HG03521 (cell line): ENCODE measurements at regions not wholly inside any gene's neighbourhood (a gene's known extent, or its start where the extent isn't known, plus 50 kb on each side); places are given as distances from the start of the nearest gene placed in this dataset.

Experiments
- ATAC-seq: cut with Tn5 transposase; IDR thresholded peaks from one replicate; pipeline ENCODE4 v1.9.1; 2021; ENCODE audit warnings: mild to moderate bottlenecking, moderate library complexity; ENCODE audit not compliant: unreplicated experiment

DNA sequence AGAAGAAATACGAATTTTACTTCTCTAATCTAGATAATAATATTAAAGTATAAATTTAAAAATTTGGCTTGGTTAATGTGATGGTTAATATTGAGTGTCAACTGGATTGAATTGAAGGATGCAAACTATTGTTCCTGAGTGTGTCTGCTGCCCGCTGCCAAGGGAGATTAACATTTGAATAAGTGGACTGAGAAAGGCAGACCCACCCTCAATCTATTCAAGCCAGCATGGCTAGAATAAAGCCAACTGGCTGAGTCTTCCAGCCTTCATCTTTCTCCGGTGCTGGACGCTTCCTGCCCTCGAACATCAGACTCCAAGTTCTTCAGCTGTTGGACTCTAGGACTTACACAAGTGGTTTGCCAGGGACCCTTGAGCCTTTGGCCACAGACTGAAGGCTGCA, 152.7 kb downstream of the TBXT start:
- no peak for ATAC-seq

GRCh38 chr6:166010136-166010960, 157.3 kb downstream of the TBXT start:
- no peak for ATAC-seq

DNA sequence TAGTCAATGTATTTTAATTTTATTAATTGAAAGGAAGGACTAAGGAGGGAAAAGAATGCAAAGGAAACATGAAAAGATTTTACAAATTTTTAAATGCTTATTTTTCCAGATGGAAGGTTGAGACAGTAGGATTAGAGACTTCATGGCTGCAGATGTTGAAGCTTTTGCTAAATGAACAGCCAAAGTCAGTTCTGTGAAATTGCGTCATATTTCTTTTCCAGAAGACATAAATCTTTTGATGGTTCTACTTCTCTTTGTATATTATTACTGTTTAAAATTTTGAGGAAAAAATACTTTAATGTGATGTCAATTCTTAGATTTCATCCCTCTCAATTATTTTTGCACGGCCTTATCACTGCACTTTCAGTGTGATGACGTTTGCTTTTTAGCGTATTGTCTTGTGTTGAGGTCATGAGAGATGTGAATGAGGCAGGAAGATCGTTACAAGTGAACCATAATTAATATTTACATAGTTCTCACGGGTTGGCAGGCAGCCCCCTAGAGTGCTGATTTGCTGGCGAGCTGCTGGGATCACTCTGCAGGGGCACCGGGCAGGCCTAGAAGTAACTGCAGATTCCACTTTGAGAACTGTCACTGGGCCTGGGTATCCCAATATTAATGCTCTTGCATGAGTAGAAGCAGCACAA, 158.1 kb downstream of the TBXT start:
- no peak for ATAC-seq

- no peak for ATAC-seq
These were observed 158.9 kb downstream of the TBXT start for GRCh38 chr6:166008441-166009369.

DNA sequence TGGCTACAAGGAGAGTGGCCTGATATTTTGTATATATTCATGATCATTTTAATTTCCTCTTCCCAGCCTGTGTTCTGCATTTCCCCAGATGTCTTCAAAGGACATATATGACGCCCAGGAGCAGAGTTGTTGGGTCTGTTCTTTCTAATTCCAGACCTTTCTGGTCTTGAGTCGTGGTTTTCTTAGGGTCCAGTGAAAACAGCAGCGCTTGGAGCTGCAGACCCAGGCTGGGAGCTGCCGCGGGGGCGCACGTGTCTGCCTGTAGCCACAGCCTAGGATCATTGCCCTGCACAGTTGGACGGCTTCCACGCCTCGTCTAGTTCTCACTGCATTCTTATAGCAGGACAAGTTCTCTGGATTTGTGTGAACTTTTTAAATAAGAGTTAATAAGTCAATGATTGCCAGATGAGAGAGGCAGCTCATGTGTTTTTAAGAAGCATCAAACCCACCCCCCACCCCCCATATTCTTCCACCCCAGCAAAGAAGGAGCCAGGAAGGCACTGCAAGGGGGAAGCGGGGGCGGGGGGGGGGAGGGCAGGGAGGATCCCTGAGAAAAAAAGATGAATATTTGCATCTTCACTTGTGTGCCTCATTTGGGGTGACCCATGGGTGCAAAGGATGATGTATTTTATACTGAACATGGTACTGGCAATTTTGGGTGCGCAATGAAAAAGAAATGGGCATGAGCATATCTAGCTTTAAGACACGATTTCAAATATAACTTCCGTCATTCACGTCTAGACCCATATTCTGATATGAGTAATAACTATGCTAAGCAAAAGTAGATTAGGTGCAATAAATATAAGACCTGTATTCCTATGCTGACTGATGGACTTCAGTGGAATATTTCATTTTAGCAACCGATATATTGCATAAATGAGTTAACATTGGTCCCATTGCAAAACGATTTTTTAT, 160.0 kb downstream of the TBXT start:
- ATAC-seq: no peak

- no peak for ATAC-seq
These were observed 160.8 kb downstream of the TBXT start for GRCh38 chr6:166006900-166007301.

DNA sequence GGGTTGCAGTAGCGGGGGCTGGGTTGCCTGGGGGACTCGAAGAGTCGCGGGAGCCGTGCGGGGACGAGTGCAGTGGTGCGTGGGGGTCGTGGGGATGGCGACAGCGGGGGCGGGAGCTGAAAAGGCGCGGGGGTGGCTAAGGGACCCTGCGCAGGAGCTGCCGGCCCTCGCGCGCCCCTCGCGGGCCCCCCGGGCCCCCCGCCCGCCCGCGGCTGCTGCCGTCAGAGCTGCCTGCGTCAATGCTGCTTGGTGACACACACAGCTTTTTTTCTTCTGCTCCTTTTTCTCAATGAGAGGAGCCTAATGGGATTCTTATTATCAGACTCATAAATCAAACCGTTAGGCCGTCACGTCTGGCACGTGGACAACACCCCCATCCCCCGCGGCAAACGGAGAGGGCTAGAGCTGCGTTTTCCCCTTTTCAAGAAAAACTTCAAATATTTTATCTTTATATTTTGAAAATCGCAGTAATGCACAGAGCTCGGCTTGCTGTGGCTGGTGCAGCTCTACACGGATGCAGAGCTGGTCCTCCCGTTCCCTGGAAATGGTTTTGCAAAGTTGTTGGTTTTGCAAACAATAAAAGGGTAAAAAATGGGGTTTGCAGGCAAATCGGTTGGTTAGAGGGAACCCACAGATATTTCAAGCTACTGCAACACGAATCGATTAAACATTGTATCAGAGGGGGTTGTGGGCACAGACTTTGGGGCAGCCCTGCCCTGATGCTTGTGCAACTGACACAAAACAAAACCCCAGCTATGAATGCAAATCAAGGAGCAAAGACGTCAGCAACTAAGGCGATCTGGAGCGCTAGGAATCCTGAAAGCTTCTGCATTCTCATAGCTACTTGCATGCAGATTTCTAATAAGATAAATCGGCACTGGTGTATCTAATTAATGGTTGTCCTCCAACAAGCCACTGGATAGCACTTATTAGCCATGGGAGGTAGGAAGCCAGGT, 161.4 kb downstream of the TBXT start:
- ATAC-seq: no peak

DNA sequence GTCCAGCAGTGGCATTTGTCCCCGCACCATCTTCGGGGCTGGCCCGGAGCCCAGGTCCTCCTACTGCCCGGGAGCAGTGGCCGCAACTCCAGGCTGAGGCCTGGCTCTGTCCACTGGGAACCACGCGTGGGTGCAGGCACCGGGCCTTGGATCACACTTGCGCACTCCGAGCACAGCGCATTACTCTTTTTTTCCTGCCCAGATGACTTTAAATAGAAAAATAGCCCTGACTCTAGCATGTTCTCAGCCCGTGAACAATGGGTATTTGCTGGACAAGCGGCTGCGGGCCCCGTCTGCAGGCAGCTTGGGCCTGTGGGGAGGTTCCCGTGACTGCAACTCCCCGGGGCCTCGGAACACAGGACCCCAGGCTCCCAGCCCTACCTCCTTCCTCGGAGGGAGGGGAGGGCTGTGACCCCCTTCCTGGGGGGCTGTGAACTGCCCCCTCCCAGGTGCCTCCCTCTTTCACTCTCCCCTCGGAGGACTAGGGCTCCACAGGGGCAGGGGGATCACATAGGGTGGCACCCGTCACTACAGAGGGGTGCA, 162.2 kb downstream of the TBXT start:
- no peak for ATAC-seq

GRCh38 chr6:166004876-166005275, 162.8 kb downstream of the TBXT start:
- ATAC-seq: no peak

GRCh38 chr6:166004471-166004870, 163.2 kb downstream of the TBXT start:
- ATAC-seq: no peak

DNA sequence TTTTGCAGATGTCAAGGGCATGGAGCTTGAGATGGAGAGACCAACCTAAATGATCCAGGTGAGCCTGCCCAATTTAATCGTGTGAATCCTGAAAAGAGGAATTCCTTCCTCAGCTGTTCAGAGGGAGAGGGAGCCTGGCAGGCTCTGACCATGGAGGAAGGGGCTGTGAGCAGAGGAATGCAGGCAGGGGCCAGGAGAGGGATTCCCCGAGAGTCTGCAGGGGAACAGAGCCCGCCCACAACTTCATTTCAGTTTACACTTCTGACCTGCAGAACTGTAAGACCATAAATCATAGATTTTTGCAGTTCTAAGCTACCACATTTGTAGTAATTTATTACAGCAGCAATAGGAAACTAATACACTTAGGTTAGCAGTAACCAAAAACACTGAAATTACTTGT, 164.1 kb downstream of the TBXT start:
- ATAC-seq: no peak

DNA sequence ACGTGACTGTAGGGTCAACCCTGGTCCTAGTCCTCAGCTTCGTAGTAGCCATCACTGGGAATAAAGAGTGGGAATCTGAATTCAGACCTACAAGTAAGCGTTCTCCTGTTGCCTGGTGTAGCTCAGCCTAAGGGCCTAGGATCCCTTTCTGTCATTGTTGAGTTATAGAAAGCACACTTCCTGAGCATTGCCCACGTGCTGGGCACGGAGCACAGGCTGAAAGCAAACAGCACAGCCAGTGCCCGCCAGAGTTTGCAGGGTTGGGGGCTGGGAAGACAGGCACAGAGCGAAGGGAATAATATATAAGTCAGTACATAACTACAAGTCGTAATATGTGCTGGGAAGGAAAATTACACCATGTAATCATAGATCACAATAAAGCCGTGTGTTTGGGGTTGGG, 166.3 kb downstream of the TBXT start:
- no peak for ATAC-seq

GRCh38 chr6:165999279-165999678, 168.4 kb downstream of the TBXT start:
- ATAC-seq: no peak

DNA sequence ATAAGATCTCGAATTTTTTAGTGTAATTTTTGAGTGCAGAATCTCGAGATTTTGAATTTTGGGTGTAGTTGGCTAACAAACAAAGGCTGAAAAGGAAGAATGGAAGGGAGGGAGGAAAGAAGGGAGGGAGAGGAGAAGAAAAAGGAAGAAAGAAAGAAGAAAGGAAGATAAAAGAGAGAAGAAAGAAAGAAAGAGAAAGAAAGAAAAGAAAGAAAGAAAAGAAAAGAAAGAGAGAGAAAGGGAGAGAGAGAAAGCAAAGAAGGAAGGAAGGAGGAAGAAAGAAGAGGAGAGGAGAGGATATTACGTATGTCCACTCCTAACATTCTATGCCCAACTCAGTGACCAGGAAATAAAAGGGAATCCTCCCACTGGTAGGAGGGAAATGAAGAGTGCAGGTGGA, 169.6 kb downstream of the TBXT start:
- no peak for ATAC-seq

- no peak for ATAC-seq
These were observed 176.3 kb downstream of the TBXT start for GRCh38 chr6:165991341-165991740.

GRCh38 chr6:165990216-165990615, 177.4 kb downstream of the TBXT start:
- no peak for ATAC-seq

- no peak for ATAC-seq
These were observed 178.7 kb downstream of the TBXT start for GRCh38 chr6:165988757-165989456.

DNA sequence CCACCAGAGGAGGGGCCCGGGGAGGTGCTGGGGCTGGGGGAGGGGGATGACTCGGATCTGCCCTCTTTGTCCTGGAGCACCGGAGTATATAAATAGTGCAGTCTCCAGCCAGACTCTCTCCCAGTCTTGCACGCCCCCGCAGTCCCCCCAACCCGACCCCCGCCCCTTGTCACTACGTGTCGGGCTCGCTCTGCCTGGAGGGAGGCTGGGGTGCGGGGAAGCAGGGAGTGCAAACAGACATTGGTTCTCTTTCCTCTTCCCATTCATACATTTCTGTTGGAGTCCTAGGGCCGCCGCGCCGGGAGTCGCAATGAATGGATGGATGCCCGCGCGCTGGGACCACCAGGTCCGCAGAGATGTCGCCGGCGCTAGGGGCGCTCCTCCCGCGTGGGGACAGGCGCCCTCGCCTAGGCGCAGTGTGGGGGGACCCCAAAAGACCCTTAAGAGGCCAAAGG, 179.3 kb downstream of the TBXT start:
- no peak for ATAC-seq
